Activated naive CD8-positive, alpha-beta T cell treated with anti-CD3 and anti-CD28 coated beads, Interleukin-2, amount 10 ng/mL, durations not matched to agents 7 days and 5 days (primary cell): ENCODE measurements at regions not wholly inside any gene's neighbourhood (a gene's known extent, or its start where the extent isn't known, plus 50 kb on each side); places are given as distances from the start of the nearest gene placed in this dataset.
"Not testable (repeated sequence)": the region's sequence is repeated elsewhere in the genome, so short reads cannot be mapped to it uniquely, and the experiment has no call there.

Source experiments
- ATAC-seq: fragments of 150-1000 bp; cut with Tn5 transposase; one replicate; pipeline ENCODE4 v1.10.0; 2021; ENCODE audit warnings: low read depth, moderate library complexity
- POLR2A ChIA-PET: fragments of 350-600 bp; sonication (Branson Sonifier 250); formaldehyde crosslinking; loops from one replicate; lab custom pipeline; 2021; ENCODE audit warnings: antibody characterized with exemption; lab: Charles Lee
- DNase-seq: peaks from one replicate; pipeline ENCODE4 v3.0.0; 2021
- H3K27ac Mint-ChIP-seq: one replicate; pipeline ENCODE4 v1.8.0; 2022; ENCODE audit warnings: mild to moderate bottlenecking, mixed read lengths
- H3K27me3 Mint-ChIP-seq: one replicate; pipeline ENCODE4 v1.8.0; 2022; ENCODE audit warnings: mild to moderate bottlenecking, moderate library complexity, mixed read lengths
- H3K36me3 Mint-ChIP-seq: one replicate; pipeline ENCODE4 v1.8.0; 2021; ENCODE audit warnings: mild to moderate bottlenecking, mixed read lengths
- H3K4me1 Mint-ChIP-seq: one replicate; pipeline ENCODE4 v1.8.0; 2021; ENCODE audit warnings: mixed read lengths
- H3K4me3 Mint-ChIP-seq: one replicate; pipeline ENCODE4 v1.8.0; 2022; ENCODE audit warnings: mild to moderate bottlenecking, moderate library complexity, mixed read lengths
- H3K9me3 Mint-ChIP-seq: one replicate; pipeline ENCODE4 v1.8.0; 2021; ENCODE audit warnings: mixed read lengths

- no peaks in the 10 kb centered on the region for H3K4me1 Mint-ChIP-seq
- no peaks in the 10 kb centered on the region for H3K27me3 Mint-ChIP-seq
- peaks cover 1% of the 10 kb centered on the region for H3K9me3 Mint-ChIP-seq
- H3K36me3 Mint-ChIP-seq: no peaks in the 10 kb centered on the region
- ATAC-seq (no peak), DNase-seq (no peak)
- H3K27ac Mint-ChIP-seq: no peak overlapping the region
- POLR2A ChIA-PET: no interaction called here
- H3K4me3 Mint-ChIP-seq: no peak overlapping the region
Measured at GRCh38 chr12:86600664-86601231, 344.6 kb upstream of the MGAT4C start.

- POLR2A ChIA-PET: no interaction called here
- H3K36me3 Mint-ChIP-seq: no peaks in the 10 kb centered on the region
- ATAC-seq (no peak), DNase-seq (no peak)
- no peak overlapping the region for H3K4me3 Mint-ChIP-seq
- no peaks in the 10 kb centered on the region for H3K27me3 Mint-ChIP-seq
- H3K9me3 Mint-ChIP-seq: peaks cover 1% of the 10 kb centered on the region
- H3K27ac Mint-ChIP-seq: no peak overlapping the region
- no peaks in the 10 kb centered on the region for H3K4me1 Mint-ChIP-seq
Measured at GRCh38 chr12:86597431-86597830, 341.2 kb upstream of the MGAT4C start.

GRCh38 chr12:86590296-86590695 lies 334.1 kb upstream of the MGAT4C start:
- H3K9me3 Mint-ChIP-seq: no peaks in the 10 kb centered on the region
- H3K27me3 Mint-ChIP-seq: no peaks in the 10 kb centered on the region
- no peak overlapping the region for H3K4me3 Mint-ChIP-seq
- no peak overlapping the region for H3K27ac Mint-ChIP-seq
- POLR2A ChIA-PET: no interaction called here
- no peaks in the 10 kb centered on the region for H3K4me1 Mint-ChIP-seq
- H3K36me3 Mint-ChIP-seq: no peaks in the 10 kb centered on the region
- DNase-seq: no peak
- ATAC-seq: no peak

- no peaks in the 10 kb centered on the region for H3K36me3 Mint-ChIP-seq
- no peaks in the 10 kb centered on the region for H3K9me3 Mint-ChIP-seq
- H3K27me3 Mint-ChIP-seq: no peaks in the 10 kb centered on the region
- H3K4me1 Mint-ChIP-seq: no peaks in the 10 kb centered on the region
- no peak overlapping the region for H3K27ac Mint-ChIP-seq
- POLR2A ChIA-PET: no interaction called here
- no peak for DNase-seq
- H3K4me3 Mint-ChIP-seq: no peak overlapping the region
- no peak for ATAC-seq
Measured at GRCh38 chr12:86574143-86574542, 318.0 kb upstream of the MGAT4C start.

GRCh38 chr12:86572455-86572854 lies 316.3 kb upstream of the MGAT4C start:
- POLR2A ChIA-PET: no interaction called here
- Mint-ChIP-seq H3K27me3 (no peaks in the 10 kb centered on the region), H3K4me1 (no peaks in the 10 kb centered on the region), H3K27ac (no peak overlapping the region), H3K4me3 (no peak overlapping the region), H3K36me3 (no peaks in the 10 kb centered on the region), H3K9me3 (no peaks in the 10 kb centered on the region)
- ATAC-seq (no peak), DNase-seq (no peak)

- POLR2A ChIA-PET: no interaction called here
- H3K27me3 Mint-ChIP-seq: no peaks in the 10 kb centered on the region
Measured at GRCh38 chr12:86565038-86565437, 308.8 kb upstream of the MGAT4C start.

GRCh38 chr12:86555491-86555890 lies 299.3 kb upstream of the MGAT4C start:
- H3K4me1 Mint-ChIP-seq, ATAC-seq, DNase-seq, H3K36me3 Mint-ChIP-seq, H3K27me3 Mint-ChIP-seq, H3K4me3 Mint-ChIP-seq, H3K27ac Mint-ChIP-seq, POLR2A ChIA-PET, H3K9me3 Mint-ChIP-seq: not testable (repeated sequence)

More at GRCh38 chr12:86565038-86565437, 308.8 kb upstream of the MGAT4C start:
- DNase-seq: no peak
- Mint-ChIP-seq H3K4me1 (no peaks in the 10 kb centered on the region), H3K36me3 (no peaks in the 10 kb centered on the region), H3K9me3 (peaks cover 1% of the 10 kb centered on the region), H3K27ac (no peak overlapping the region), H3K4me3 (no peak overlapping the region)
- no peak for ATAC-seq

- Mint-ChIP-seq H3K9me3 (no peaks in the 10 kb centered on the region), H3K27me3 (no peaks in the 10 kb centered on the region), H3K4me1 (no peaks in the 10 kb centered on the region), H3K4me3 (no peak overlapping the region), H3K36me3 (no peaks in the 10 kb centered on the region), H3K27ac (no peak overlapping the region)
- ATAC-seq (no peak), DNase-seq (no peak)
- POLR2A ChIA-PET: no interaction called here
Measured at GRCh38 chr12:86551146-86551571, 295.0 kb upstream of the MGAT4C start.

GRCh38 chr12:86550218-86551145 lies 294.3 kb upstream of the MGAT4C start:
- no peaks in the 10 kb centered on the region for H3K27me3 Mint-ChIP-seq
- ATAC-seq (no peak), DNase-seq (no peak)
- H3K4me1 Mint-ChIP-seq: no peaks in the 10 kb centered on the region
- H3K36me3 Mint-ChIP-seq: no peaks in the 10 kb centered on the region
- H3K4me3 Mint-ChIP-seq: no peak overlapping the region
- POLR2A ChIA-PET: no interaction called here
- no peaks in the 10 kb centered on the region for H3K9me3 Mint-ChIP-seq
- no peak overlapping the region for H3K27ac Mint-ChIP-seq

GRCh38 chr12:86543716-86544115 lies 287.5 kb upstream of the MGAT4C start:
- POLR2A ChIA-PET: no interaction called here
- DNase-seq (no peak), ATAC-seq (no peak)
- Mint-ChIP-seq H3K36me3 (no peaks in the 10 kb centered on the region), H3K9me3 (no peaks in the 10 kb centered on the region), H3K27me3 (no peaks in the 10 kb centered on the region), H3K4me1 (no peaks in the 10 kb centered on the region), H3K4me3 (no peak overlapping the region), H3K27ac (no peak overlapping the region)

- Mint-ChIP-seq H3K4me3 (no peak overlapping the region), H3K36me3 (no peaks in the 10 kb centered on the region), H3K27me3 (no peaks in the 10 kb centered on the region), H3K4me1 (no peaks in the 10 kb centered on the region), H3K9me3 (peaks cover 1% of the 10 kb centered on the region), H3K27ac (no peak overlapping the region)
- POLR2A ChIA-PET: no interaction called here
- DNase-seq (no peak), ATAC-seq (no peak)
Measured at GRCh38 chr12:86530996-86531655, 274.9 kb upstream of the MGAT4C start.

GRCh38 chr12:86526060-86526595 lies 269.9 kb upstream of the MGAT4C start:
- Mint-ChIP-seq H3K4me1 (no peaks in the 10 kb centered on the region), H3K27ac (no peak overlapping the region), H3K4me3 (no peak overlapping the region), H3K9me3 (peaks cover 20% of the 10 kb centered on the region), H3K36me3 (no peaks in the 10 kb centered on the region), H3K27me3 (no peaks in the 10 kb centered on the region)
- POLR2A ChIA-PET: no interaction called here
- ATAC-seq (no peak), DNase-seq (no peak)

GRCh38 chr12:86523844-86524243 lies 267.7 kb upstream of the MGAT4C start:
- POLR2A ChIA-PET: no interaction called here
- Mint-ChIP-seq H3K4me1 (no peaks in the 10 kb centered on the region), H3K4me3 (no peak overlapping the region), H3K27ac (no peak overlapping the region), H3K9me3 (peaks cover 22% of the 10 kb centered on the region), H3K36me3 (no peaks in the 10 kb centered on the region), H3K27me3 (no peaks in the 10 kb centered on the region)
- no peak for ATAC-seq
- DNase-seq: no peak
